Urinary bladder (tissue), 3 donors: ENCODE measurements at regions not wholly inside any gene's neighbourhood (a gene's known extent, or its start where the extent isn't known, plus 50 kb on each side); places are given as distances from the start of the nearest gene placed in this dataset.
"Not testable (repeated sequence)": the region's sequence is repeated elsewhere in the genome, so short reads cannot be mapped to it uniquely, and the experiment has no call there.

ENCODE experiments used
- DNase-seq: peaks from one replicate; pipeline ENCODE4 v3.0.0-alpha.2; 2015; ENCODE audit errors: extremely low spot score
- H3K27ac ChIP-seq: one replicate; pipeline ENCODE4 v1.5.1; 2013; ENCODE audit warnings: low read depth, mild to moderate bottlenecking, moderate library complexity
- H3K36me3 ChIP-seq: one replicate; pipeline ENCODE4 v1.6.1; 2013; ENCODE audit warnings: mild to moderate bottlenecking, moderate library complexity; ENCODE audit not compliant: insufficient read depth
- H3K4me1 ChIP-seq: one replicate; pipeline ENCODE4 v1.6.1; 2013; ENCODE audit warnings: mild to moderate bottlenecking, moderate library complexity; ENCODE audit not compliant: insufficient read depth
- H3K4me3 ChIP-seq: one replicate; pipeline ENCODE4 v1.5.1; 2013; ENCODE audit warnings: low read depth, low read length
- WGBS: extraction: QIAGEN DNeasy Blood & Tissue Kit; methylation state at CpG from one replicate; pipeline ENCODE4 v1.1.7; 2013; 5-methylcytosine and 5-hydroxymethylcytosine counted together
- donor health status: healthy with polysubstance abuse.
- donor health status: healthy.

DNA sequence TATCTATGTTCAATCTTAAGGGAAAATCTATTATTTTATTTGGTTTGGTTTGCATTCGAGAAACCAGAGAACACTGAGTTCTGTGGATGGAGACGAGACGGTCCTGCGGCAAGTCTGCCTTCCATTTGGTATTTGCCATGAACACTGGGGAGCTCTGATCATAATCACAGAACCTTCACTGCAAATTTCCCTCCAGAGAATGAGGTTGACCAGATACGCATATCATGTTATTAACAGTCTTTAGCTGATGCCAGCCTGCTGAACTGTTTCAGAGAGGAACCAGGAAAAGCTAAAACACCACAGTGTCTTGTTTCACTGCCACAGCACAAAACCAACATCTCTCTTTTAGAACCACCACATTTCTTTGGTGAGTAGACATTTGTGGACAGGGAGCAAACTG lies 269.4 kb upstream of the AGAP1 start:
- Histone ChIP-seq H3K4me3 (no peak overlapping the region), H3K27ac (no peak overlapping the region), H3K4me1 (no peaks in the 10 kb centered on the region), H3K36me3 (no peaks in the 10 kb centered on the region)
- WGBS, result 96% methylated on average over 5 of the region's 5 CpGs
- no peak for DNase-seq

GRCh38 chr2:235225261-235225660 lies 268.6 kb upstream of the AGAP1 start:
- Histone ChIP-seq H3K36me3 (no peaks in the 10 kb centered on the region), H3K4me1 (no peaks in the 10 kb centered on the region), H3K4me3 (no peak overlapping the region), H3K27ac (no peak overlapping the region)
- 96% methylated on average over 8 of the region's 8 CpGs for whole genome bisulfite sequencing
- DNase-seq, result no peak

- Histone ChIP-seq H3K4me3 (no peak overlapping the region), H3K4me1 (no peaks in the 10 kb centered on the region), H3K36me3 (no peaks in the 10 kb centered on the region), H3K27ac (no peak overlapping the region)
- DNase-seq, result no peak
- WGBS, result 82% methylated on average over 1 of the region's 1 CpG
Observed at GRCh38 chr2:235227590-235227989, 266.3 kb upstream of the AGAP1 start.

GRCh38 chr2:235228422-235228821 lies 265.4 kb upstream of the AGAP1 start:
- H3K36me3 ChIP-seq, H3K27ac ChIP-seq, H3K4me1 ChIP-seq, H3K4me3 ChIP-seq, DNase-seq: not testable (repeated sequence)
- WGBS, result 94% methylated on average over 3 of the region's 3 CpGs

DNA sequence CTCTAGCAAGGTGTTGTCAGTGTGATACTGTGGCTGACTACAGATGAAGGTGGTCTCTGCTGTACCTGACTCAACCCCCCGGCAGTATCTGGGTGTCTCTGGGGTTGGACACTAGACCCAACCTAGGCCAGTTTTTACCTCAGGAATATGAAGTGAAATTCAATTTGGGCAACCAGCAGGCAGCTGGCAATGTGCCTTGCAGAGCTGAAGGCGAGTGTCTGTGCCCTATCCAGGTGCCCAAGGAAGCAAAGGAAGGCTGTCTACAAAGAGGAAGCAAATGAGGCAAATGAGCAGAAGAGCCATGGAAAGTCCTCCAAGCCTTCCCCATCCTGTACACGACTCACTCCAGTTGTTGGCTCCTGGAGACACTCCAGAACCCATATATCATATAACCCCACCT lies 264.6 kb upstream of the AGAP1 start:
- no peaks in the 10 kb centered on the region for H3K4me1 ChIP-seq
- no peak overlapping the region for H3K27ac ChIP-seq
- no peak overlapping the region for H3K4me3 ChIP-seq
- 79% methylated on average over 3 of the region's 3 CpGs for WGBS
- no peak for DNase-seq
- H3K36me3 ChIP-seq, result no peaks in the 10 kb centered on the region

- no peaks in the 10 kb centered on the region for H3K36me3 ChIP-seq
- H3K4me1 ChIP-seq, result no peaks in the 10 kb centered on the region
- H3K27ac ChIP-seq, result no peak overlapping the region
- 72% methylated on average over 8 of the region's 8 CpGs for WGBS
- H3K4me3 ChIP-seq, result no peak overlapping the region
- DNase-seq, result no peak
Observed at GRCh38 chr2:235230821-235231601, 262.8 kb upstream of the AGAP1 start.

GRCh38 chr2:235232449-235233433 lies 261.1 kb upstream of the AGAP1 start:
- no peak for DNase-seq
- whole genome bisulfite sequencing, result 87% methylated on average over 20 of the region's 20 CpGs
- Histone ChIP-seq H3K4me3 (no peak overlapping the region), H3K4me1 (no peaks in the 10 kb centered on the region), H3K27ac (no peak overlapping the region), H3K36me3 (no peaks in the 10 kb centered on the region)

DNA sequence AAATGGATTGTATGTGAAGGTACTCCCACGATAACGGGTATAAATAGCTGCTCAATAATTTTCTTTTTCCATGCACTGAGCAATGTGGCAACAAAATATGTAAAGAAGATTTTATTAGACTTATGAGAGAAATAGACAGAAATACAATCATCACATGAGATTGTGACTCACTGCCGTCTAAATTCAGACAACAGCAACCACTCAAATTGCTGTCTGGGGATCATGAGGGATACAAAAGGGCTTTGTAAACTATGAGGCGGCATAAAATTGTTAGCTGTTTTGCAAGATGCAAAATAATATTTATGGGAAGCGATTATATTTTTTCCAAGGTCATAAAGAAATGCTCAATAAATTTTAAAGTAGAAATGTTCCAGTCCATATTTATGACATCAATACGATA lies 259.1 kb upstream of the AGAP1 start:
- Histone ChIP-seq H3K4me1 (no peaks in the 10 kb centered on the region), H3K36me3 (no peaks in the 10 kb centered on the region), H3K27ac (no peak overlapping the region), H3K4me3 (no peak overlapping the region)
- DNase-seq, result no peak
- WGBS, result 57% methylated on average over 6 of the region's 6 CpGs

DNA sequence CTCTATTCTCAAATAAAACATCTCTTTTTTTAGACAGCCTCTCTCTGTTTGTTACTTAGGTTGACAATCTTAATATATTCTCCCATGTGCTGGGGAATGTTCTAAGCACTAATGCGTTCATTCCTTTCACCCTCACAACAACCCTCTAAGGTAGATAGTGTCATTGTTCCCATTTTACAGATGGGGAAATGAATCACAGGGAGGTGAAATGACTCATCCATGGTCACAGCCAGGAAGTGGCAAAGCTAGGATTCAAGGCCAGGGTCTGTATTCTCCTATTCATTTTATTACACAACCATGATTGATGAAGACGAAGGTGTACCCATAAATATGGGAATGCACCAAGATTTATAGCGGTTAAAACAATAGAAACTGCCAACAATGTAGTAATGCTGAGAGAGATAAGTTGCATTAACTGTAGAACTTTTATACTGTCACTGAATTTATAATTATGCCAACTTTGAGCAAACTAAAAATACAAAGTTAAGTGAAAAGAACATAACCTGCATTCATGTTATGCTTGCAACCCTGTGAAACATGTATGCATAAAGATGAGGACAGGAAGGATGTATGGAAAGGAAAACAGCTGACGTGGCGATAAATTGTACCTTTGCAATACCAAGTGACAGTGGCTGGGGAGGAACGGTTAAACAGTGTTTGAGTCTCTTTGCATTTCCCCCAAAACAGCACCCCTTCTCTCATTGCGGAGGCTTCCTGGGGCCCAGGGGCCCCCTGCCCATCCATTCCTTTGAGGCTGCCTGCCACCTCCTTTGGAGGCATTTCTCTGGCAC lies 257.7 kb upstream of the AGAP1 start:
- DNase-seq, result no peak

GRCh38 chr2:235238537-235238936 lies 255.3 kb upstream of the AGAP1 start:
- H3K27ac ChIP-seq, result no peak overlapping the region
- H3K4me3 ChIP-seq, result no peak overlapping the region
- no peaks in the 10 kb centered on the region for H3K36me3 ChIP-seq
- peak; percentile 37 for DNase-seq
- H3K4me1 ChIP-seq, result no peaks in the 10 kb centered on the region
- WGBS, result 13% methylated on average over 3 of the region's 3 CpGs

More for the DNA sequence above, 257.7 kb upstream of the AGAP1 start:
- WGBS, result 71% methylated on average over 7 of the region's 7 CpGs
- Histone ChIP-seq H3K36me3 (no peaks in the 10 kb centered on the region), H3K4me1 (no peaks in the 10 kb centered on the region), H3K27ac (no peak overlapping the region), H3K4me3 (no peak overlapping the region)

GRCh38 chr2:235240574-235240973 lies 253.3 kb upstream of the AGAP1 start:
- H3K36me3 ChIP-seq, result no peaks in the 10 kb centered on the region
- 77% methylated on average over 5 of the region's 5 CpGs for WGBS
- no peak overlapping the region for H3K4me3 ChIP-seq
- H3K27ac ChIP-seq, result no peak overlapping the region
- DNase-seq, result no peak
- no peaks in the 10 kb centered on the region for H3K4me1 ChIP-seq

GRCh38 chr2:235244255-235245220 lies 249.3 kb upstream of the AGAP1 start:
- no peaks in the 10 kb centered on the region for H3K36me3 ChIP-seq
- 21% methylated on average over 8 of the region's 8 CpGs for WGBS
- no peak overlapping the region for H3K4me3 ChIP-seq
- DNase-seq, result no peak
- H3K27ac ChIP-seq, result no peak overlapping the region
- H3K4me1 ChIP-seq, result no peaks in the 10 kb centered on the region
